Large intestine (tissue), 3 donors: ENCODE measurements at regions not wholly inside any gene's neighbourhood (a gene's known extent, or its start where the extent isn't known, plus 50 kb on each side); places are given as distances from the start of the nearest gene placed in this dataset.

ENCODE experiments used
- DNase-seq, 2 donors: peaks; one replicate each; pipeline versions ENCODE4 v3.0.0 to v3.0.0-alpha.2; 2013
- H3K27ac ChIP-seq: one replicate; pipeline ENCODE4 v1.5.1; 2013; ENCODE audit warnings: low read length
- H3K27me3 ChIP-seq: 2 replicates; pipeline ENCODE4 v1.6.1; 2013; ENCODE audit warnings: low read length; ENCODE audit not compliant: control insufficient read depth, insufficient read depth
- H3K36me3 ChIP-seq: 2 replicates; pipeline ENCODE4 v1.6.1; 2013; ENCODE audit warnings: low read length; ENCODE audit not compliant: control insufficient read depth, insufficient read depth
- H3K4me1 ChIP-seq: one replicate; pipeline ENCODE4 v1.6.1; 2013; ENCODE audit warnings: low read length; ENCODE audit not compliant: control insufficient read depth, insufficient read depth
- H3K4me3 ChIP-seq: one replicate; pipeline ENCODE4 v1.5.1; 2013; ENCODE audit warnings: low read length
- H3K9me3 ChIP-seq: one replicate; pipeline ENCODE4 v1.6.1; 2013; ENCODE audit warnings: mild to moderate bottlenecking, low read depth, low read length, moderate library complexity; ENCODE audit not compliant: control insufficient read depth
- WGBS: methylation state at CpG from one replicate; pipeline ENCODE4 v1.1.5; 2013; ENCODE audit warnings: low lambda C conversion rate; ENCODE audit not compliant: insufficient coverage; 5-methylcytosine and 5-hydroxymethylcytosine counted together

GRCh38 chr9:120230227-120230626 lies 349.7 kb downstream of the CDK5RAP2 start:
- no peaks in the 10 kb centered on the region for H3K4me1 ChIP-seq
- H3K4me3 ChIP-seq: no peak overlapping the region
- H3K36me3 ChIP-seq: no peaks in the 10 kb centered on the region
- DNase-seq: no peak
- H3K9me3 ChIP-seq: no peaks in the 10 kb centered on the region
- no peaks in the 10 kb centered on the region for H3K27me3 ChIP-seq
- WGBS: 100% methylated on average over 2 of the region's 2 CpGs
- H3K27ac ChIP-seq: no peak overlapping the region

GRCh38 chr9:120221844-120222243 lies 358.1 kb downstream of the CDK5RAP2 start:
- no peak for DNase-seq
- Histone ChIP-seq H3K27me3 (no peaks in the 10 kb centered on the region), H3K4me1 (no peaks in the 10 kb centered on the region), H3K36me3 (no peaks in the 10 kb centered on the region), H3K9me3 (no peaks in the 10 kb centered on the region), H3K27ac (no peak overlapping the region), H3K4me3 (no peak overlapping the region)
- no CpG with 5 or more reads among the region's 3 CpGs for WGBS

- Histone ChIP-seq H3K27me3 (no peaks in the 10 kb centered on the region), H3K4me1 (no peaks in the 10 kb centered on the region), H3K9me3 (no peaks in the 10 kb centered on the region), H3K27ac (no peak overlapping the region), H3K36me3 (no peaks in the 10 kb centered on the region), H3K4me3 (no peak overlapping the region)
- no peak for DNase-seq
- WGBS: 80% methylated on average over 1 of the region's 11 CpGs
Measured at GRCh38 chr9:120214332-120214731, 365.6 kb downstream of the CDK5RAP2 start.

- H3K27ac ChIP-seq: no peak overlapping the region
- H3K4me1 ChIP-seq: no peaks in the 10 kb centered on the region
- no peaks in the 10 kb centered on the region for H3K36me3 ChIP-seq
- H3K27me3 ChIP-seq: no peaks in the 10 kb centered on the region
- no peaks in the 10 kb centered on the region for H3K9me3 ChIP-seq
- no peak overlapping the region for H3K4me3 ChIP-seq
- no peak for DNase-seq
- WGBS: 50% methylated on average over 1 of the region's 5 CpGs
Measured at GRCh38 chr9:120212853-120213200, 367.1 kb downstream of the CDK5RAP2 start.

GRCh38 chr9:120212153-120212852 lies 367.7 kb downstream of the CDK5RAP2 start:
- no peak overlapping the region for H3K4me3 ChIP-seq
- no CpG with 5 or more reads among the region's 2 CpGs for WGBS
- no peak for DNase-seq
- H3K36me3 ChIP-seq: no peaks in the 10 kb centered on the region
- no peaks in the 10 kb centered on the region for H3K4me1 ChIP-seq
- no peak overlapping the region for H3K27ac ChIP-seq
- no peaks in the 10 kb centered on the region for H3K9me3 ChIP-seq
- no peaks in the 10 kb centered on the region for H3K27me3 ChIP-seq

GRCh38 chr9:120210274-120210673 lies 369.7 kb downstream of the CDK5RAP2 start:
- no CpG with 5 or more reads among the region's 4 CpGs for WGBS
- H3K27me3 ChIP-seq: no peaks in the 10 kb centered on the region

GRCh38 chr9:120202856-120203654 lies 376.9 kb downstream of the CDK5RAP2 start:
- Histone ChIP-seq H3K27me3 (no peaks in the 10 kb centered on the region), H3K4me3 (no peak overlapping the region), H3K4me1 (no peaks in the 10 kb centered on the region), H3K36me3 (no peaks in the 10 kb centered on the region), H3K9me3 (no peaks in the 10 kb centered on the region), H3K27ac (no peak overlapping the region)
- WGBS: 0% methylated on average over 1 of the region's 11 CpGs
- no peak for DNase-seq

More at GRCh38 chr9:120210274-120210673, 369.7 kb downstream of the CDK5RAP2 start:
- Histone ChIP-seq H3K27ac (no peak overlapping the region), H3K4me3 (no peak overlapping the region), H3K9me3 (no peaks in the 10 kb centered on the region), H3K36me3 (no peaks in the 10 kb centered on the region), H3K4me1 (no peaks in the 10 kb centered on the region)
- DNase-seq: no peak

- no peaks in the 10 kb centered on the region for H3K4me1 ChIP-seq
- no CpG with 5 or more reads among the region's 3 CpGs for WGBS
- H3K4me3 ChIP-seq: no peak overlapping the region
- DNase-seq: no peak
- H3K27ac ChIP-seq: no peak overlapping the region
- no peaks in the 10 kb centered on the region for H3K9me3 ChIP-seq
- H3K36me3 ChIP-seq: no peaks in the 10 kb centered on the region
- no peaks in the 10 kb centered on the region for H3K27me3 ChIP-seq
Measured at GRCh38 chr9:120198027-120198426, 381.9 kb downstream of the CDK5RAP2 start.

- Histone ChIP-seq H3K27me3 (no peaks in the 10 kb centered on the region), H3K36me3 (no peaks in the 10 kb centered on the region), H3K9me3 (no peaks in the 10 kb centered on the region), H3K27ac (no peak overlapping the region), H3K4me1 (no peaks in the 10 kb centered on the region), H3K4me3 (no peak overlapping the region)
- DNase-seq: no peak
- WGBS: no CpG with 5 or more reads among the region's 12 CpGs
Measured at GRCh38 chr9:120197605-120198004, 382.4 kb downstream of the CDK5RAP2 start.

- Histone ChIP-seq H3K4me1 (no peaks in the 10 kb centered on the region), H3K27ac (no peak overlapping the region), H3K9me3 (no peaks in the 10 kb centered on the region), H3K27me3 (no peaks in the 10 kb centered on the region), H3K4me3 (no peak overlapping the region), H3K36me3 (no peaks in the 10 kb centered on the region)
- 50% methylated on average over 1 of the region's 3 CpGs for WGBS
- DNase-seq: no peak
Measured at GRCh38 chr9:120191141-120191540, 388.8 kb downstream of the CDK5RAP2 start.
